WI38 (cell line): ENCODE measurements at regions not wholly inside any gene's neighbourhood (a gene's known extent, or its start where the extent isn't known, plus 50 kb on each side); places are given as distances from the start of the nearest gene placed in this dataset.

Source experiments
- H3K4me3 ChIP-seq: 2 replicates; pipeline ENCODE4 v1.5.1; 2011; ENCODE audit warnings: low read depth, mild to moderate bottlenecking, control low read depth, low read length
- CTCF ChIP-seq: IDR thresholded peaks from 2 replicates; pipeline ENCODE4 v1.5.1; 2012; ENCODE audit warnings: low read depth, mild to moderate bottlenecking, control low read depth, low read length

- no peak overlapping the region for H3K4me3 ChIP-seq
- TF ChIP-seq CTCF: no peak
These were observed 410.4 kb downstream of the KCTD16 start for GRCh38 chr5:144581044-144581443.

DNA sequence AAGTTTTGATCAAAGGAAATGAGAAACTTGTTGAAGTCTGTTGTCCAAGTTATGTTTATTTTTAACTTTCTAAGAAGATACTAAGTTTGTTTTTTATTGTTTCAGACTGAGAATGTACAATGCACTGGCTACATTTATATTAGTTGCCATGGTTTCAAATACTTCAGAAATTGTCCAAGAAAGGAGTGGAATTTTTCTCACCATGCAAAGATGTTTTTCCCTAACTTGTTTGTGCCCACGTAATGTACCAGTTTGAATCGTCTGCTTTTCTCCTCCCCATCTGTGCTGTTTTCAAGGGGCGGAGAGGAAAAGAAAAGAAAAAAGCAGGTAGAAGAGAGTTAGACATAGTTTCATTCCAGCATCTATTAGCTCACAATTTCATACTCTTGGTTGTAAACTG lies 407.0 kb downstream of the KCTD16 start:
- no peak overlapping the region for H3K4me3 ChIP-seq
- no peak for TF ChIP-seq CTCF

GRCh38 chr5:144575736-144576135 lies 405.1 kb downstream of the KCTD16 start:
- no peak overlapping the region for H3K4me3 ChIP-seq
- no peak for TF ChIP-seq CTCF

DNA sequence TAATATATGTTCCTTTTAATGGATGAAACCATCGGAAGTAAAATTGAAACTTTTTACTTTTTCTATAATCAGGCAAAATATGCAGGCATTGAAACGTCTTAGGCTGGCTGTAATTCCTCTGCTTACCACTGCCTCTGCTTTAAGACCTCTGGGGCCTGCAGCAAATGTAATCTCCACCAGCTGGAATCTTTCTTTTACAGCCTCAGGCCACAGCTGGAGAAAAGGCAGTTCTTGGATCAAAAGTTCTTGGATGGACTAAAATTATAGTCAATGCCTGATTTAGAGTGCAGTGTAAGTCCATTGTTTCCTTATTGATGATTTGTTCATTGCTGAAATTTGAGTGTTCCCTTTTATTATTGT lies 396.7 kb downstream of the KCTD16 start:
- TF ChIP-seq CTCF: no peak
- no peak overlapping the region for H3K4me3 ChIP-seq

DNA sequence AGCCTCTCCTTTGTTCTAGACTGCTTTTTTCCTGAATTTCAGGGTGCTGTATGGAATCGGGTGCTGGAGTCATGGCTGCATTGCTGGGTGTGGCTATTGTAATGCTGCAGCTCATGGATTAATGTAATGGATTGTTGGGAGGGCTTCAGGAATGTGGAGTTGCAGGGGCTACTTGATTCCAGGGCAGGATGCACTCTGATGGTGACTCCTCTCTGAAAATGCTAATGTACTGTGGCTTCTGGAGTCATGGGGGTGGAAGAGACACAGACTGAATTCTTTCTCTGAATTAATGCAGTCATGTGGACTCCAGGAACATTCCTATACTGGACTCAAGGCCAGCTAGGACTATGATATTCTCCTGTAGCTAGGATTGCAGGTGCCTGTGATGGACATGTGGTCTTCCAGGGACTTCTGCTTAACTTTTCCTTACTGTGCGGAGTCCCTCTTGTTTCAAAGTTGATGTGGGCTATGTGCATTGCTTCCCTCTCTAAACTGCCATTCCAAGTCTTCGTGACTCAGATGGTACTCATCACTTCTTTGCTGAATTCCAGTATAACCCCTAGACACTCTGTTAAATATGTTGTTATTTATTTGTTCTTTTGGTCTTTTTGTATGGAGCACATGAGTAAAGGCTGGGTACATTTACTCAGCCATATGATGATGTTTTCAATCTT lies 396.2 kb downstream of the KCTD16 start:
- no peak overlapping the region for H3K4me3 ChIP-seq
- no peak for TF ChIP-seq CTCF

DNA sequence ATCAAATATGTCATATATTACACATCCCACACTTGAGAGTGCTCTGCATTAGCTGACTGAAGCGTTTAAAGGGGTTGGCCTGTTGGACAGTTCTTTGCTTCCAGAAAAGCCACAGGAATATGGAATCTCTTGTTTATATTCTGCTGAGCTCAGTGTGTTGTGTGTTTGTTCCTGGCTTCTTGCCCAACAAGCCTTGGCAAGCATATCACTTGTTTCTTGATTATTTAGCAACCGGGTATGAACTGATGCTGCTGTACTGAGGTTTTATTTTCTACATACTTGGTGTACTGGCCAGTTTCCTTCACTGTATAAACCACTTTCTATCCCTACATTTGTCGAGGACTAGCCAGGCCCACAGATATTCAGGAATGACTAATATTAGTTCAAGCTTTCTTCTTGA lies 378.9 kb downstream of the KCTD16 start:
- TF ChIP-seq CTCF: no peak
- H3K4me3 ChIP-seq: no peak overlapping the region

GRCh38 chr5:144548936-144549335 lies 378.3 kb downstream of the KCTD16 start:
- TF ChIP-seq CTCF: no peak
- no peak overlapping the region for H3K4me3 ChIP-seq
